Fibroblast of the conjunctiva (primary cell): ENCODE measurements at regions not wholly inside any gene's neighbourhood (a gene's known extent, or its start where the extent isn't known, plus 50 kb on each side); places are given as distances from the start of the nearest gene placed in this dataset.

Source experiments
- DNase-seq: peaks from one replicate; pipeline ENCODE4 v3.0.0-alpha.2; 2010; ENCODE audit warnings: low read depth

DNA sequence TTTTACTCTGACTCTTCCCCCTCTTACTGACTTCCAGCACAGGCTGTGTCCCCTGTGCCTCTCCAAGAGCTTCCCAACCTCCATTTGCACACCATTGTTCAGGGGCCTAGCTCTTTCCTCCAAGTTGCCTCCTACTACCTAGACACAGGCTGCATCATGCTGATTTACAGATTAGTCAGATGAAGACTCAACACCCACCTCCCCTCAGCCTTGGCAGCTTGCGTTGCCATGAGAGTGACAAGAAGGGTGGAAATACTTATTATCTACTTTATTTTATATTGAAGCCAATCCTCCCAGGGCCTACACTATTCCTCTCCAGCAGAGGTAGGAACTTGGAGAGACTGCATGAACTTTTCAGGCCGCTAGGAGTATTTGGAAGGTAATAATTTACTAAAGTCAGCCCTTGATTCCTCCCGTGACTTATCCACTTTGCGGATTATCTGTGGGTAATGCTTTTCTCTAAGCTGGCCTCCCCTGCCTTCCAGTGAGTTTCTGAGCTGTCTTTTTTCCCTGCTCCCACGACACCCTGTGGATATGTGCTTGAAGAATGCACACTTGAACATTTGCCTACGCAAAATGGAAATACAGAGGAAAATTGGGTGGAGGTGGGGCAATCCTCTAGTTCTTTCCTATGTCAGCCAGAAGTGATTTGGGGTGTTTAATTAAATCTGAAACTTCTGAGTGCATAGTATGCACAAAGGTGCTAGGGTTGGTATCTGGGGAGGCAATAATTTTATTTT lies 74.1 kb upstream of the TMEM164 start:
- DNase-seq, result no peak

DNA sequence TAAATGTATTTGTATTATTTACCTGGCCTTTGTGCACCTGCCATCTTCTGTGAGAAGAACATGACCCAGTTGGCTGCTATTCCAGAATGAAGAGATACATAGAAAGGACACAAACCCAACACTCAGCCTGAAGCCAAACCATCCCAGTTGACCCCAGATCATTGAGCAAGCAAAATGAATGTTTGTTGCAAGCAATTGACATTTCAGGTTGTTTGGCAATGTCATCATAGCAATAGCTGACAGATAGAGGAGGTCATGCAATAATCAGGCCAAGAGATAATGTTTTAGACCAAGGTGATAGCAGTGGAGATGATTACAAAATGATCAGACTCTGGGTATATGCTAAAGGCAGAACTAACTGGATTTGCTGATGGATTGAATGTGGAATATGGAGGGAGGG lies 71.2 kb upstream of the TMEM164 start:
- no peak for DNase-seq

DNA sequence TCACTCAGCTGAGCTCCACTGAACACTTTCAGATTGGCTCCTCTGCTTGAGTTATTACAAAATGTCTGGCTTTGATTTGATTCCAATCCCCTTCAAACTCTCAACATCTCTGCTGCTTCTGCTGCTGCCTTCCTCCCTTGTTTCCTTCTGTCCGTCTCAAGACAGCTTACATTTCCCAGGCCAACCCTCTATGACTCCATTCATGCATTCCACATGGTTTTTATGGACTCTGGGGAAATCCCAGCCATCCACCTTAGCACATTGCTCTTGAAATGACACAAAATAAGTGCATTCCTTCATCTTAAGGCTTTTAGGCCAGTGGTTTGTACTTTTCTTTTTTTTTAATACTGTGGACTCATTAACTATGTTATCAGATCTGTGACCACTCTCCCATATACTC lies 68.5 kb upstream of the TMEM164 start:
- no peak for DNase-seq

DNA sequence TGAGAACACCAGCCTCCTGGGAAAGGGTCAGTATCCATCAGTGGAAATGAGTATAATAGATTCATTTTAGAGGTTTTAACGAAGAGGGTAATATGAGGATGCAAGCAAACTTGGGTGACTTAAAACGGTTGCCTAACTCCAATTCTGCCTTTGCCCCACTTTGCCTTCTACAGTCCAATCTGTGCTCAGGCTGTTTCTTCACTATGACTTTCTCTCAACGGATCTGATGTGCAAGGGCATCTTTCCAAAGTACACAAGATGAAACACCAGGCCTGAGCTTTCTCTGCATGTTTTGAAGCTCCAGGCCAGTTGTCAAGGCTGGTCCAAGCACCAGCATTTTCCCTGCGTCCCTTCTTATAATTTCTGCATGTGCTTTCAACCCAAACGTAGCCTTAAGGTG lies 68.0 kb upstream of the TMEM164 start:
- DNase-seq, result peak; percentile 62

DNA sequence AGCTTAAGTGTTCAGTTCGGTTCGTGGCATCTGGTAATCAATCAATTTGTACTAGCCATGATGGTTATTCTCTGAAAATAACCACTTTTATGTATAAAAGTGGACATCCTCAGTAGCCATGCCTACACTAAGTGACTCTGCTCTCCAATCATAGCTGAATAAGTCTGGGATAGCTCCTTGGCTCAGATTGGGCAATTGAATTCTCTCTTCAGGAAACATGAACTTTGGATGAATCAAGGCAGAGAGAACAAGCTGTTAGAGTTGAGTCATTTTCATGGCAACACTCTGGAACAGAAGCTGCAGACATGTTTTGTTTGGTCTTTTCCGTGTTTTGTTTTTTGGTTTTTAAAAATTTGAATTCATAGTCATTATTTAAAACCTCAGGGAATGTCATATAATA lies 66.8 kb upstream of the TMEM164 start:
- DNase-seq, result no peak

DNA sequence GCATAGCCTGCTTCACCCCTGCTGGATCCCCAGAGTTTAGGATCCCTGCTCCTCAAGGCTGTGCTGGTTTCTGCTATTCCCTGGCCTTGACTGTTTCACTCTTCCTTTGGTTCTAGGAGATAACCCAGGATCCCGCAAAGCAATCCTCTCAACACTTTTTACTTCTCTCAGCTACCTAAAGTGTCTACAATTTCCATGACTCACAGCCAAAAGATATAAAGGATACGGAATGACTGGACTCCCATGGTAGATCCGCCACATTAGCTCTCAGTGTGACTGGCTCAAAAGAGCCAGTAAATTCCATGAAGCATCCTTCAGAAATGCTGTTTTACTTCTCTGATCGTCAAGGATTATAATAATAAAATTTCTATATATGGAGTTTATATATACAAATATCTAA lies 66.3 kb upstream of the TMEM164 start:
- DNase-seq, result no peak

DNA sequence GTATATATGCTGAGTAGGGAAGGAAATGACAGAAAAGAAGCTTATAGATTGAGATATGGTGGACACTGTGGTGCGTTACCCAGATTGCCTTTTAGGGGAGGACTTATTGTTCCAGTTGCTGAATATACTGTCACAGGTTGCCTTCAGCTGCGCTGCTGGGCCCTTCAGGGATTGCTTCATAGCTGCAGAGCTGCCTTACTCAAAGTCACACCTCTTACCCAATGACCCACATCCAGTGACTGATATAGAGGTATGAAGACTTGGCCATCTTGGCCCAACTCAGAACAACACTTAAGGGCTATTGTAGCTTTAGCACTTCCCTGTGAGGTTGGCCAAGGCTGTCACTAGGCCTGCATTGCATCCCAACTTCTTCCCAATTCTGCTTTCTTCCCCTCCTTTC lies 63.4 kb upstream of the TMEM164 start:
- DNase-seq, result no peak

DNA sequence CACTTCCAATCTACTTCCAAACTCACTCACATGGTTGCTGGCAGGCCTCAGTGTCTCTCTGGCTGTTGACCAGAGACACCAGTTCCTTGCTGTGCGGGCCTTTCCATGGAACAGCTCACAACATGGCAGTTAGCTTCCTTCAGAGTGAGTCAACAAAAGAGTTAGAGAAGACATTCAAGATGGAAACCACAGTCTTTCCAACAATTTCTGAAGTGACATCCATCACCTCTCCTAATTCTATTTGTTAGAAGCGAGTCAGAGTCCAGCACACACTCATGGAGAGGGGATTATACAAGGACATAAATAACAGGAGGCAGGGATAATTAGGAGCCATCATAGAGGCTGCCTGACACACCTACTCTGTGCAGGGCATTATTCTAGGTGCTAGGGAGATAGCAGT lies 62.5 kb upstream of the TMEM164 start:
- DNase-seq, result no peak

DNA sequence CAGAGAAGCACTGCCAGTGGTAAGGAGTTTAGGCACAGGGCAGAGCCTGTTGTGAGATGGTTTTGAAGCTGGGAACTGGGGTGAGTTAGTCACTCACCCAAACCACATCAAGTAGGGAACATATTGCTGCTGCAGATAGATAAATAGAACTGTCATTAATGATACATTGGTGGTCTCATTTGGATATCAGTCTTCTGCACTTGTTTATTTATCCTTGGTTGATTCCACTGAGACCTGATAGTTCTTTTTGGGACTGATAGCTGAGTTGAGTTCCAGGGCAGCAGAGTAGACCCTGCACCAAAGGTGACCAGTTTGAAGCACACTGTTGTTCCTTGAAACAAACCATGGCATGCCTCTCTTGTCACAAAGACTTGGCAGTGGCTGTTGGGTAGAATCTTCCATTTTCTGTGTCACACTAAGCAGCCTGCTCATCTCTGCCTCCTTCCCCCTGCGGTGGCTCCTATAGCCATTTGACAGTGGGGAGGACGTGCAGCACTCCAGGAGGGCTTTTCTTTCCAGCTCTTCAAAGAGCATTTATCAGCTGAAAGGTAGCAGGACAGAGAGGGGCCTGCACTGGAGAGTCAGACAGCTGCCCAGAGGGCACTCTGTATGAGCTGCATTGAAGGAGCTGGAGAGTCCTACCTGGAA lies 59.7 kb upstream of the TMEM164 start:
- no peak for DNase-seq

DNA sequence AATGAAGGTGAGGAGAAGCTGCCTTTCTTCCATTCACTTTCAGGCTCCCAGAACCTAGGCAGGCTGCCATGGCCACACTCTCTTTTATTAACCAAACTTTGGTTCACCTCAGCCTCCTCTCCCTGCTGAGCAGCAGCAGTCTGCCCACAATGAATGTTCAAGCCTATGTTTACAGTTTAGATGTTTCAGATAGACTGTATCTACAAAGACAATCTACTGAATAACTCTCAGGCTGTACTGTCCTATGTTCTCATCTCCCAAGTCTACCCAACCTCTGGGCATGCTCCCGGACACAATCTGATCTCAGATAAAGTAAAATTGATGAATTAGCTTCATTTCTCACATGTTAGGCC lies 59.2 kb upstream of the TMEM164 start:
- no peak for DNase-seq

DNA sequence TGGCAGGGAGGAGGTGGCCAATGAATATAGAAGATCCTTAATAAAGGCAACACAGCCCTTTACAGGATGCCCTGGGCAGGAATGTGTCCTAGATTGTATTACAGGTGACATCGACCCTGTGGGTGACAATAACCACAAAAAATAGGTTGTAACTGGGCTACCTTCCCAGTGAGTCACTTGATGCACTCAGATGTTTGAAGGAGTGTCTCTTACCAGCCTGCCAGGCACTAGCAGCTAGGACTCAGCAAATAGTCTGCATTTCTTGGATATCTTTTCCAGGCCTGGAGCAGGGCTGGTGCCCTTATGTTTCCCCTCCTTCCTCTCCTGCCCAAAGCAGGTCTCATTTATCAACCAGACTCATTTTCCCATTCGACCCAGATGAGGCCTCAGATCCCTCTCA lies 50.9 kb upstream of the TMEM164 start:
- DNase-seq, result no peak

DNA sequence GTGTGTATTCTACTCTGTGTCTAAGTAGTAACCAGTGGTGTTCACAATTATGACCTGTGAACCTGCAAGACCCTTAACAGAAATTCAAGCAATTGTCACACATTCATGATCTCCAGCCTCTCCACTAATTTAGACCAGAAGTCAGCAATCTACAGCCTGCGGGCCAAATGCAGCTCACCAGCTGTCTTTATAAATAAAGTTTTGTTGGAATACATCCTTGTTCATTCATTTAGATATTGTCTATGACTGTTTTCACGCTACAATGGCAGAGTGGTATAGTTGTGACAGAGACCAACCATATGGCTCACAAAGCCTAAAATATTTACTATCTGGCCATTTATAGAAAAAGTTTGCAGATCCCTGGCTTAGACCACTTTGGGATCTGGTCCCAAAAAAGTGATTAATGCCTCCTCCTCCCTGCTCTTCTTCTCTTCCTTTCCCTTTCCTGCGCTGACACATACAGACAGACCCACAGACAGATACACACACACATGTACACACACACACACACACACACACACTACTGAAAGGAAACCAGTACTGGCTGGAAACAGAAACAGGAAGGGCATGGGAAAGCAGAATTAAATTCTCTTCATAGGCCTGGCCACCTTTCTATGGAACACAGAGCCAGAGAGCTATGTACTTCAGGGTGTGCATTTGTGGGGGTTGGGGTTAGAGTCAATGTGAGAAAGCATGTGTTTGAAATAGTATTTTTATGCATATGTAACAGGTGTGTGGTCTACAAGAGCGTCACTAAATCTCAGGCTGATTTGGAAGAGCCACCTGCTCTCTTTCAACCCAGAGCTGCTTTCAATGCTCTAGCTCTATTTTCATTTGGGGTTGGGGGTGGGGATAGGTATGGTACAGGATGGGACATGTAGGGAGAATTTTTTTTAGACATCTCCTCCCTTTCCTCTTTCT lies 49.7 kb upstream of the TMEM164 start:
- no peak for DNase-seq
